ENCODE measurements at regions not wholly inside any gene's neighbourhood (a gene's known extent, or its start where the extent isn't known, plus 50 kb on each side); places are given as distances from the start of the nearest gene placed in this dataset.

- Histone ChIP-seq H2BK120ac (ENCODE audit: low read depth, low read length) (no peak overlapping the region), H3K4me2 (ENCODE audit: low read length, poor library complexity, severe bottlenecking) (no peak overlapping the region), H2AK5ac (ENCODE audit: low read length, severe bottlenecking) (no peak overlapping the region), H3K4me3 (ENCODE audit: insufficient read depth in 1 of 2, low read depth in 1 of 2, low read length in 2 of 2) (no peak overlapping the region), H3K9me3 (ENCODE audit: control insufficient read depth, low read length) (no peaks in the 10 kb centered on the region), H3K18ac (ENCODE audit: low read depth in 1 of 2, low read length in 2 of 2) (no peak overlapping the region), H2AFZ (ENCODE audit: low read depth, low read length) (no peak overlapping the region), H3K27ac (ENCODE audit: low read length, poor library complexity, severe bottlenecking) (no peak overlapping the region), H3K14ac (ENCODE audit: low read length in 2 of 2) (no peak overlapping the region), H2BK15ac (ENCODE audit: low read depth, poor library complexity, severe bottlenecking) (no peak overlapping the region), H3K27me3 (ENCODE audit: control insufficient read depth in 1 of 2, insufficient read depth in 1 of 2, low read length in 2 of 2) (no peaks in the 10 kb centered on the region), H3K4ac (ENCODE audit: low read depth in 1 of 2, low read length in 2 of 2) (no peak overlapping the region), H4K91ac (ENCODE audit: low read length) (no peak overlapping the region), H2BK12ac (ENCODE audit: low read length in 2 of 2) (no peak overlapping the region), H2BK5ac (ENCODE audit: low read depth, low read length, poor library complexity, severe bottlenecking) (no peak overlapping the region), H3K9ac (ENCODE audit: low read length) (no peak overlapping the region), H3K4me1 (ENCODE audit: control insufficient read depth, insufficient read depth, low read depth, low read length) (peaks cover 6% of the 10 kb centered on the region), H4K8ac (ENCODE audit: low read length) (no peak overlapping the region), H3K79me1 (replicated peaks; ENCODE audit: low read length, poor library complexity, severe bottlenecking) (no peaks in the 10 kb centered on the region), H3K36me3 (ENCODE audit: control insufficient read depth in 1 of 2, insufficient read depth in 2 of 2, low read depth in 1 of 2, low read length in 2 of 2) (no peaks in the 10 kb centered on the region), H3K23ac (ENCODE audit: low read length in 2 of 2) (no peak overlapping the region)
- no peak for DNase-seq
- WGBS: 65% methylated on average over 1 of the region's 2 CpGs
Measured at GRCh38 chr1:99554727-99555126, 91.2 kb upstream of the PALMD start.

DNA sequence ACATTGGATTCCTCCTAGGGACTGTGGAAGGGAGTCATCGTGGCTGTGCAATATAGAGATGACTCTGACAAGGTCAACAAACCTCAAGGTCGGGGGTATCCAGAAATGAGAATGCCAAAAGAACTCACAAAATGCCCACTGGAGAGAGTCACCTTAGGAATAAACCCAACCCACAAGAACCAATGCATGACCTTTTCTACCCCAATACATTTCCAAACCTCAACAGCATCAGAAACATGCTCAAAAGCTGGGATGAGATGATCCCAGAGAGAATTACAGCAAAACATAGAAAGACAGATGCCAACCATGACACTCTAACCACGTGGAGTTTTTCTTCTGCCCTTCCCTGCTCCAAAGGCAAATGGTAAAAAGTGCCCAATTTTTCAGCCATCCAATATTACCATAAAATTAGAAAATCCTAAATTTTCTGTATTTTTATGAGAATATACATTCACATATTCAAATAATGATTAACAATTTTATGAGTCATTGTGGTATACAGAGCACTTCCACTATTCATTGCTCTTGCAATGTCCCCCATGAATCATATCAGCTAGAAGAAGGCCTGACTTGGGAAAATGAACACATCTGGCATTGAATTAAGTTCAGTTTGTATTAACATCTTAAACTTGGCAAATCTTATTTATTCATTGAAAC is 88.2 kb upstream of the PALMD start:
- H3K36me3 ChIP-seq (ENCODE audit: control insufficient read depth in 1 of 2, insufficient read depth in 2 of 2, low read depth in 1 of 2, low read length in 2 of 2): no peaks in the 10 kb centered on the region
- no peak overlapping the region for H4K8ac ChIP-seq (ENCODE audit: low read length)
- no peak overlapping the region for H3K14ac ChIP-seq (ENCODE audit: low read length in 2 of 2)
- no peak overlapping the region for H2BK5ac ChIP-seq (ENCODE audit: low read depth, low read length, poor library complexity, severe bottlenecking)
- H3K4me1 ChIP-seq (ENCODE audit: control insufficient read depth, insufficient read depth, low read depth, low read length): peaks cover 6% of the 10 kb centered on the region
- peak overlapping the region; percentile 99 for H2AK5ac ChIP-seq (ENCODE audit: low read length, severe bottlenecking)
- no peak overlapping the region for H3K4me3 ChIP-seq (ENCODE audit: insufficient read depth in 1 of 2, low read depth in 1 of 2, low read length in 2 of 2)
- H3K4me2 ChIP-seq (ENCODE audit: low read length, poor library complexity, severe bottlenecking): no peak overlapping the region
- no peak overlapping the region for H2BK15ac ChIP-seq (ENCODE audit: low read depth, poor library complexity, severe bottlenecking)
- H3K23ac ChIP-seq (ENCODE audit: low read length in 2 of 2): no peak overlapping the region
- WGBS: 87% methylated on average over 3 of the region's 3 CpGs
- no peaks in the 10 kb centered on the region for H3K27me3 ChIP-seq (ENCODE audit: control insufficient read depth in 1 of 2, insufficient read depth in 1 of 2, low read length in 2 of 2)
- H2AFZ ChIP-seq (ENCODE audit: low read depth, low read length): no peak overlapping the region
- no peak overlapping the region for H2BK12ac ChIP-seq (ENCODE audit: low read length in 2 of 2)
- H3K9me3 ChIP-seq (ENCODE audit: control insufficient read depth, low read length): no peaks in the 10 kb centered on the region
- peak overlapping the region; percentile 31 for H3K9ac ChIP-seq (ENCODE audit: low read length)
- H3K27ac ChIP-seq (ENCODE audit: low read length, poor library complexity, severe bottlenecking): peak overlapping the region; percentile 90
- DNase-seq: peak; percentile 61
- H3K4ac ChIP-seq (ENCODE audit: low read depth in 1 of 2, low read length in 2 of 2): no peak overlapping the region
- H2BK120ac ChIP-seq (ENCODE audit: low read depth, low read length): no peak overlapping the region
- no peaks in the 10 kb centered on the region for H3K79me1 ChIP-seq (replicated peaks; ENCODE audit: low read length, poor library complexity, severe bottlenecking)
- H3K18ac ChIP-seq (ENCODE audit: low read depth in 1 of 2, low read length in 2 of 2): no peak overlapping the region
- H4K91ac ChIP-seq (ENCODE audit: low read length): no peak overlapping the region

- Histone ChIP-seq H3K18ac (ENCODE audit: low read depth in 1 of 2, low read length in 2 of 2) (no peak overlapping the region), H3K4me1 (ENCODE audit: control insufficient read depth, insufficient read depth, low read depth, low read length) (peaks cover 6% of the 10 kb centered on the region), H2AFZ (ENCODE audit: low read depth, low read length) (no peak overlapping the region), H4K91ac (ENCODE audit: low read length) (no peak overlapping the region), H3K27ac (ENCODE audit: low read length, poor library complexity, severe bottlenecking) (peak overlapping the region; percentile 90), H3K4ac (ENCODE audit: low read depth in 1 of 2, low read length in 2 of 2) (no peak overlapping the region), H3K14ac (ENCODE audit: low read length in 2 of 2) (no peak overlapping the region), H3K23ac (ENCODE audit: low read length in 2 of 2) (no peak overlapping the region), H3K4me3 (ENCODE audit: insufficient read depth in 1 of 2, low read depth in 1 of 2, low read length in 2 of 2) (no peak overlapping the region), H3K27me3 (ENCODE audit: control insufficient read depth in 1 of 2, insufficient read depth in 1 of 2, low read length in 2 of 2) (no peaks in the 10 kb centered on the region), H3K9ac (ENCODE audit: low read length) (no peak overlapping the region), H3K9me3 (ENCODE audit: control insufficient read depth, low read length) (no peaks in the 10 kb centered on the region), H4K8ac (ENCODE audit: low read length) (no peak overlapping the region), H3K79me1 (replicated peaks; ENCODE audit: low read length, poor library complexity, severe bottlenecking) (no peaks in the 10 kb centered on the region), H3K36me3 (ENCODE audit: control insufficient read depth in 1 of 2, insufficient read depth in 2 of 2, low read depth in 1 of 2, low read length in 2 of 2) (no peaks in the 10 kb centered on the region), H2AK5ac (ENCODE audit: low read length, severe bottlenecking) (no peak overlapping the region), H2BK120ac (ENCODE audit: low read depth, low read length) (no peak overlapping the region), H2BK15ac (ENCODE audit: low read depth, poor library complexity, severe bottlenecking) (no peak overlapping the region), H2BK5ac (ENCODE audit: low read depth, low read length, poor library complexity, severe bottlenecking) (no peak overlapping the region), H3K4me2 (ENCODE audit: low read length, poor library complexity, severe bottlenecking) (peak overlapping the region; percentile 5), H2BK12ac (ENCODE audit: low read length in 2 of 2) (no peak overlapping the region)
- 80% methylated on average over 2 of the region's 2 CpGs for WGBS
- no peak for DNase-seq
Measured at GRCh38 chr1:99559166-99559565, 86.7 kb upstream of the PALMD start.

DNA sequence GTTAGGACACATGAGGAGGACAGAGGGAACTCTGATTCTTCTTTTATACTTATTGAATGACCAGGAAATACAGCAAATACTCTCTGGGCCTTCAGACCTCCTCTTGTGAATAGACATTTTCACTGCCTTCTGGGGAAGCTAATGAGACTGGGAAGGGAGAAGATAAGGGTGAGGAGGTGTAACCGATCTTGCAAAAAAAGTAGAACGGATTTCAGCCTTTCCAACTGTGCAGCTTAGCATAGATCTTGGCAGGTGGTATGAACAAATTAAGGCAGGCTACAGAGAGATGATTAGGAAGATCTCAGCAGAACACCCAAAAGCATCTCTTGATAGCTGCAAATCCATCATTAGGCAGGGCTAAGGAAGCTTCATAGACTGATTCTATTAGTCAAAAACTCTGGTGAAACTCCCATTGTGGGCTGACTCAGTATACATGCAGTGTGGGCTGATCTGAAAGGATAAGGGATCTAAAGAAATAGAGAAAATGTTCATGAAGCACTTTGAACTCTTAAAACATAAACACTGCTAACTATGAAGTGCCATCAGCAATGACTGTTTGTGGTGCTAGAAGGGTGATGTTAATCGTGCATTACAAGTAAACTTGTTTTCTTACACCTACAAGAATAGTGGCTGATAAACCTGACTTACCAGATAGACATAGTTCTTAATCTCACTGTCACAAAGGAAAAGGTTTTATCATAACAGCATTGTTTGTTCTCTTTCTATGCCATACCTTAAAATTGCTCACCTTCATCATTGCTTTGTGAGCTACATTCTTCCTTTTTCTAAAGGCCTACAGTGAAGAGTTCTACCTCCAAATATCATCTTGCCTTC is 85.5 kb upstream of the PALMD start:
- Histone ChIP-seq H2BK12ac (ENCODE audit: low read length in 2 of 2) (no peak overlapping the region), H3K18ac (ENCODE audit: low read depth in 1 of 2, low read length in 2 of 2) (no peak overlapping the region), H4K8ac (ENCODE audit: low read length) (no peak overlapping the region), H3K79me1 (replicated peaks; ENCODE audit: low read length, poor library complexity, severe bottlenecking) (no peaks in the 10 kb centered on the region), H2BK15ac (ENCODE audit: low read depth, poor library complexity, severe bottlenecking) (no peak overlapping the region), H3K9ac (ENCODE audit: low read length) (no peak overlapping the region), H3K4me3 (ENCODE audit: insufficient read depth in 1 of 2, low read depth in 1 of 2, low read length in 2 of 2) (no peak overlapping the region), H3K14ac (ENCODE audit: low read length in 2 of 2) (no peak overlapping the region), H3K23ac (ENCODE audit: low read length in 2 of 2) (no peak overlapping the region), H2BK120ac (ENCODE audit: low read depth, low read length) (no peak overlapping the region), H2AK5ac (ENCODE audit: low read length, severe bottlenecking) (peak overlapping the region; percentile 35), H3K4me2 (ENCODE audit: low read length, poor library complexity, severe bottlenecking) (no peak overlapping the region), H3K9me3 (ENCODE audit: control insufficient read depth, low read length) (no peaks in the 10 kb centered on the region), H3K4ac (ENCODE audit: low read depth in 1 of 2, low read length in 2 of 2) (no peak overlapping the region), H2AFZ (ENCODE audit: low read depth, low read length) (no peak overlapping the region), H3K4me1 (ENCODE audit: control insufficient read depth, insufficient read depth, low read depth, low read length) (peaks cover 6% of the 10 kb centered on the region), H3K36me3 (ENCODE audit: control insufficient read depth in 1 of 2, insufficient read depth in 2 of 2, low read depth in 1 of 2, low read length in 2 of 2) (no peaks in the 10 kb centered on the region), H4K91ac (ENCODE audit: low read length) (no peak overlapping the region), H2BK5ac (ENCODE audit: low read depth, low read length, poor library complexity, severe bottlenecking) (no peak overlapping the region), H3K27ac (ENCODE audit: low read length, poor library complexity, severe bottlenecking) (peak overlapping the region; percentile 17), H3K27me3 (ENCODE audit: control insufficient read depth in 1 of 2, insufficient read depth in 1 of 2, low read length in 2 of 2) (no peaks in the 10 kb centered on the region)
- WGBS: 78% methylated on average over 3 of the region's 3 CpGs
- no peak for DNase-seq
